DND-41 (cell line): ENCODE measurements at regions not wholly inside any gene's neighbourhood (a gene's known extent, or its start where the extent isn't known, plus 50 kb on each side); places are given as distances from the start of the nearest gene placed in this dataset.

Source experiments
- ATAC-seq: fragments of 200-7000 bp; cut with Tn5 transposase; 3 replicates; pipeline ENCODE4 v1.9.1; 2021; ENCODE audit warnings: low read depth; ENCODE audit not compliant: insufficient read depth
- DNase-seq: peaks from one replicate; pipeline ENCODE4 v3.0.0-alpha.2; 2020
- H2AFZ ChIP-seq: 2 replicates; pipeline ENCODE4 v1.6.0; 2012; ENCODE audit warnings: low read depth, low read length
- H3K27ac ChIP-seq: 2 replicates; pipeline ENCODE4 v1.5.1; 2012; ENCODE audit warnings: low read length, inconsistent platforms
- H3K27me3 ChIP-seq: fragments of 200-600 bp; sonication (generic); 2 replicates; pipeline ENCODE4 v1.6.0; 2012; ENCODE audit warnings: low read length, mild to moderate bottlenecking, inconsistent platforms; ENCODE audit not compliant: insufficient read depth, poor library complexity
- H3K36me3 ChIP-seq: 2 replicates; pipeline ENCODE4 v1.5.1; 2012; ENCODE audit warnings: low read length, inconsistent platforms; ENCODE audit not compliant: insufficient read depth
- H3K4me1 ChIP-seq: 2 replicates; pipeline ENCODE4 v1.5.1; 2012; ENCODE audit warnings: mild to moderate bottlenecking, low read length; ENCODE audit not compliant: insufficient read depth
- H3K4me2 ChIP-seq: 2 replicates; pipeline ENCODE4 v1.6.0; 2012; ENCODE audit warnings: mild to moderate bottlenecking, moderate library complexity, low read length, inconsistent platforms; ENCODE audit not compliant: insufficient read depth
- H3K4me3 ChIP-seq, 2 experiments: fragments of 200-600 bp in 1 of 2; shearing (Covaris generic) in 1 of 2; 2 replicates each; pipeline ENCODE4 v1.5.1; 2012 to 2016; ENCODE audit warnings: inconsistent platforms in 2 of 2, low read length in 2 of 2, mild to moderate bottlenecking in 2 of 2, low read depth in 1 of 2, moderate library complexity in 1 of 2
- H3K79me2 ChIP-seq: 2 replicates; pipeline ENCODE4 v1.6.0; 2012; ENCODE audit warnings: low read length, inconsistent platforms; ENCODE audit not compliant: insufficient read depth
- H3K9ac ChIP-seq: 2 replicates; pipeline ENCODE4 v1.6.0; 2012; ENCODE audit warnings: low read depth, mild to moderate bottlenecking, inconsistent platforms, low read length, moderate library complexity
- H3K9me3 ChIP-seq: 2 replicates; pipeline ENCODE4 v1.5.1; 2012; ENCODE audit warnings: low read length, moderate library complexity, mild to moderate bottlenecking, inconsistent platforms; ENCODE audit not compliant: insufficient read depth, severe bottlenecking
- H4K20me1 ChIP-seq: 2 replicates; pipeline ENCODE4 v1.6.0; 2012; ENCODE audit warnings: low read length; ENCODE audit not compliant: insufficient read depth
- CTCF ChIP-seq: IDR thresholded peaks from 2 replicates; pipeline ENCODE4 v1.5.1; 2012; ENCODE audit warnings: borderline replicate concordance, low read length, moderate library complexity, mild to moderate bottlenecking; ENCODE audit not compliant: poor library complexity, severe bottlenecking; ENCODE audit errors: extremely low read depth
- EZH2 ChIP-seq: IDR thresholded peaks from 3 replicates; pipeline ENCODE4 v1.6.1; 2012; ENCODE audit warnings: borderline replicate concordance, low read depth, mild to moderate bottlenecking, moderate library complexity, low read length, inconsistent platforms; ENCODE audit not compliant: severe bottlenecking

GRCh38 chr2:8285898-8286297 lies 396.0 kb upstream of the ID2 start:
- Histone ChIP-seq H2AFZ (no peak overlapping the region), H3K9me3 (no peaks in the 10 kb centered on the region), H3K79me2 (no peaks in the 10 kb centered on the region), H3K27ac (no peak overlapping the region), H4K20me1 (no peaks in the 10 kb centered on the region), H3K36me3 (no peaks in the 10 kb centered on the region), H3K4me1 (peaks cover 17% of the 10 kb centered on the region), H3K4me2 (no peak overlapping the region), H3K9ac (no peak overlapping the region), H3K4me3 (no peak overlapping the region), H3K27me3 (no peaks in the 10 kb centered on the region)
- ATAC-seq (no peak), DNase-seq (no peak)
- TF ChIP-seq CTCF (no peak), EZH2 (no peak)

- Histone ChIP-seq H3K79me2 (no peaks in the 10 kb centered on the region), H3K9ac (no peak overlapping the region), H3K4me2 (no peak overlapping the region), H2AFZ (no peak overlapping the region), H3K4me3 (no peak overlapping the region), H3K36me3 (no peaks in the 10 kb centered on the region), H3K4me1 (peaks cover 9% of the 10 kb centered on the region; the same call in 1 of the 2 replicates), H4K20me1 (no peaks in the 10 kb centered on the region), H3K27ac (no peak overlapping the region), H3K27me3 (no peaks in the 10 kb centered on the region), H3K9me3 (no peaks in the 10 kb centered on the region)
- ATAC-seq (no peak), DNase-seq (no peak)
- TF ChIP-seq EZH2 (no peak), CTCF (no peak)
Measured at GRCh38 chr2:8288206-8288605, 393.6 kb upstream of the ID2 start.

GRCh38 chr2:8289111-8289510 lies 392.7 kb upstream of the ID2 start:
- no peak overlapping the region for H3K4me2 ChIP-seq
- no peak overlapping the region for H2AFZ ChIP-seq
- no peak overlapping the region for H3K4me3 ChIP-seq
- TF ChIP-seq CTCF (no peak), EZH2 (no peak)
- no peak for ATAC-seq
- DNase-seq: no peak
- no peaks in the 10 kb centered on the region for H4K20me1 ChIP-seq
- H3K4me1 ChIP-seq: 0 out of 2 replicates have a peak, but pooled peaks cover under 1% of the 10 kb centered on the region
- H3K79me2 ChIP-seq: no peaks in the 10 kb centered on the region
- no peaks in the 10 kb centered on the region for H3K36me3 ChIP-seq
- no peaks in the 10 kb centered on the region for H3K9me3 ChIP-seq
- no peak overlapping the region for H3K9ac ChIP-seq
- no peaks in the 10 kb centered on the region for H3K27me3 ChIP-seq
- H3K27ac ChIP-seq: no peak overlapping the region
